ENCODE measurements at regions not wholly inside any gene's neighbourhood (a gene's known extent, or its start where the extent isn't known, plus 50 kb on each side); places are given as distances from the start of the nearest gene placed in this dataset.
A peak's percentile ranks its signal among the peaks of the same experiment; 100 is the strongest.

GRCh38 chr4:142983065-142983464 lies 137.0 kb upstream of the INPP4B start:
- H3K4me3 ChIP-seq (replicated peaks; ENCODE audit: low read depth, low read length) = no peak overlapping the region
- no peak for DNase-seq (ENCODE audit: extremely low read depth, low read depth)
- TF ChIP-seq, protein P1, sequence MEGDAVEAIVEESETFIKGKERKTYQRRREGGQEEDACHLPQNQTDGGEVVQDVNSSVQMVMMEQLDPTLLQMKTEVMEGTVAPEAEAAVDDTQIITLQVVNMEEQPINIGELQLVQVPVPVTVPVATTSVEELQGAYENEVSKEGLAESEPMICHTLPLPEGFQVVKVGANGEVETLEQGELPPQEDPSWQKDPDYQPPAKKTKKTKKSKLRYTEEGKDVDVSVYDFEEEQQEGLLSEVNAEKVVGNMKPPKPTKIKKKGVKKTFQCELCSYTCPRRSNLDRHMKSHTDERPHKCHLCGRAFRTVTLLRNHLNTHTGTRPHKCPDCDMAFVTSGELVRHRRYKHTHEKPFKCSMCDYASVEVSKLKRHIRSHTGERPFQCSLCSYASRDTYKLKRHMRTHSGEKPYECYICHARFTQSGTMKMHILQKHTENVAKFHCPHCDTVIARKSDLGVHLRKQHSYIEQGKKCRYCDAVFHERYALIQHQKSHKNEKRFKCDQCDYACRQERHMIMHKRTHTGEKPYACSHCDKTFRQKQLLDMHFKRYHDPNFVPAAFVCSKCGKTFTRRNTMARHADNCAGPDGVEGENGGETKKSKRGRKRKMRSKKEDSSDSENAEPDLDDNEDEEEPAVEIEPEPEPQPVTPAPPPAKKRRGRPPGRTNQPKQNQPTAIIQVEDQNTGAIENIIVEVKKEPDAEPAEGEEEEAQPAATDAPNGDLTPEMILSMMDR (IDR thresholded peaks at IDR 0.05; ENCODE audit: low read depth, low read length, missing control alignments) = no peak

DNA sequence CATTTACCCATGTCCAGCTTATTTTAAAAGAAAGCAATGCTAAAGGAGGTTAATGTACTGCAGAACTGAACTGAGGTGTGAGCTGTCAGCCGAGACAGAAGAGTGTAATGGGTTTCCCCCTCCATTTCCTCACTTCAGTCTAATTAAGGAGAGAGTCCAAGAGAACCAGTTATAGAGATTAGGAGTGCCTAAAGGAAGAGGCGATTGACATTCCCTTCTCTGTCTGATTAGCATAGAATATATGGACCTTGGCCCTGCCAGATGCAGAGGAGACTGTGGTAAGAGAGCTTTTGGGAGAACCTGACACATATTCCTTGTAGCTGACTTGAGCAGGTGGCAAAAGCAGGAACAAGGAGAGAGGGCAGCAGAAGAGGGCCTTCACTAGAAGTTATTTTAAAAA lies 137.5 kb upstream of the INPP4B start:
- no peak for DNase-seq (ENCODE audit: extremely low read depth, low read depth)
- H3K4me3 ChIP-seq (replicated peaks; ENCODE audit: low read depth, low read length) = no peak overlapping the region
- TF ChIP-seq, protein P1 (IDR thresholded peaks at IDR 0.05; ENCODE audit: low read depth, low read length, missing control alignments) = no peak

DNA sequence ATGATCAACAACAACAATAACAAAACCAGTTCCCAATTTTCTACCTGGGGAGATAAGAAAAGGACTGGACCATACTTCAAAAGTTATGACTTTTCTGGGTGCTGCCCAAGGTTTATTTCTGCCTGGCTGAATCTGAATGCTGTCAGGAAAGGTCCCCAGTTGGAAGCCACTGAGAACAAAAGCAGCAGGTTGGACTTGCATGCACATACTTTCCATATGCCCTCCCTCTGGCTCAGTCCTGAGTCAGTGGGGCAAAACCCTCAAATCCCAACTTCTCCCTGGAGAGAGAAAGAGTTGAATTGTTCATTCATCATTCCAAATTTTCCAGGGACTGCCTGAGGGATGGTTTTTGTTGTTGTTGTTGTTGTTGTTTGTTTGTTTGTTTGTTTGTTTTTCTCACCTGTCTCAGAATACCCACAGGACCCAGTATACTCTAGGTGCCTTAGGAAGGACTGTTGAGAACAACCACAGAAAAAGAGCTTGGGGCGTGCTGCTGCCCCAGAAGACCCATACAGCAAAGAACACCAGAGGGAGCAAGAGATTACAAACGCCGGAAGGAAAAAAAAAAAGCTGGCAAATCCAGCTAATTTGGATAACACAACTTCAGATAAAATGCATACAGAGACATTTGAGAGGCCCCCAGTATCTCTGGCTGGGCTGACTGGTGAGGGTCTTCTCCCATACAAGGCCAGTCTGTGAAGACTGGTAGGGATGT lies 138.9 kb upstream of the INPP4B start:
- DNase-seq (ENCODE audit: extremely low read depth, low read depth) = no peak
- H3K4me3 ChIP-seq (replicated peaks; ENCODE audit: low read depth, low read length) = no peak overlapping the region
- TF ChIP-seq, protein P1 (IDR thresholded peaks at IDR 0.05; ENCODE audit: low read depth, low read length, missing control alignments) = peak; percentile 52

DNA sequence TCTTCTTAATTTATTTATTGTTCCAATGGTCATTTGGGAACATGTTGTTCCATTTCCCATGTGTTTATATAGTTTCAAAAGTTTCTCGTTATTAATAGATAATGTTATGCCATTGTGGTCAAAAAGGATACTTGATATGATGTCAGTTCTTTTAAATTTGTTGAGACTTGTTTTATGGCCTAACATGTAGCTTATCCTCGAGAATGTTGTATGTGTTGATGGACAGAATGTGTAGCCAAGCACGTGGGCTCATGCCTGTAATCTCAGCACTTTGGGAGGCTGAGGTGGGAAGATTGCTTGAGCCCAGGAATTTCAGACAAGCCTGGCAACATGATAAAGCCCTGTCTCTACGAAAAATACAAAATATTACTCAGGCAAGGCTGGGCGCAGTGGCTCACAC lies 168.5 kb upstream of the USP38 start:
- no peak overlapping the region for H3K4me3 ChIP-seq (replicated peaks; ENCODE audit: low read depth, low read length)
- TF ChIP-seq, protein P1 (IDR thresholded peaks at IDR 0.05; ENCODE audit: low read depth, low read length, missing control alignments) = no peak
- DNase-seq (ENCODE audit: extremely low read depth, low read depth) = no peak

GRCh38 chr4:143017210-143017609 lies 167.5 kb upstream of the USP38 start:
- TF ChIP-seq, protein P1 (IDR thresholded peaks at IDR 0.05; ENCODE audit: low read depth, low read length, missing control alignments) = no peak
- no peak overlapping the region for H3K4me3 ChIP-seq (replicated peaks; ENCODE audit: low read depth, low read length)
- no peak for DNase-seq (ENCODE audit: extremely low read depth, low read depth)

- TF ChIP-seq, protein P1 (IDR thresholded peaks at IDR 0.05; ENCODE audit: low read depth, low read length, missing control alignments) = no peak
- H3K4me3 ChIP-seq (replicated peaks; ENCODE audit: low read depth, low read length) = no peak overlapping the region
- no peak for DNase-seq (ENCODE audit: extremely low read depth, low read depth)
Measured at GRCh38 chr4:143019351-143019750, 165.4 kb upstream of the USP38 start.

- TF ChIP-seq, protein P1 (IDR thresholded peaks at IDR 0.05; ENCODE audit: low read depth, low read length, missing control alignments) = no peak
- no peak for DNase-seq (ENCODE audit: extremely low read depth, low read depth)
- H3K4me3 ChIP-seq (replicated peaks; ENCODE audit: low read depth, low read length) = no peak overlapping the region
Measured at GRCh38 chr4:143021384-143021783, 163.3 kb upstream of the USP38 start.
